ENCODE measurements at regions not wholly inside any gene's neighbourhood (a gene's known extent, or its start where the extent isn't known, plus 50 kb on each side); places are given as distances from the start of the nearest gene placed in this dataset.

GRCh38 chr12:111037047-111037446 lies 116.7 kb upstream of the MYL2 start:
- no peak overlapping the region for H3K4me2 ChIP-seq (ENCODE audit: low read length)
- H3K79me2 ChIP-seq (replicated peaks; ENCODE audit: insufficient read depth, low read length), result peaks cover 25% of the 10 kb centered on the region
- H3K9ac ChIP-seq (ENCODE audit: low read length), result no peak overlapping the region
- H3K9me3 ChIP-seq (ENCODE audit: low read length), result no peaks in the 10 kb centered on the region
- no peaks in the 10 kb centered on the region for H3K9me2 ChIP-seq (ENCODE audit: insufficient read depth, low read length)
- no peaks in the 10 kb centered on the region for H3K36me3 ChIP-seq (ENCODE audit: insufficient read depth, low read length)
- TF ChIP-seq RAD21 (conservative IDR thresholded peaks at IDR 0.05), result no peak
- TF ChIP-seq, protein P1, sequence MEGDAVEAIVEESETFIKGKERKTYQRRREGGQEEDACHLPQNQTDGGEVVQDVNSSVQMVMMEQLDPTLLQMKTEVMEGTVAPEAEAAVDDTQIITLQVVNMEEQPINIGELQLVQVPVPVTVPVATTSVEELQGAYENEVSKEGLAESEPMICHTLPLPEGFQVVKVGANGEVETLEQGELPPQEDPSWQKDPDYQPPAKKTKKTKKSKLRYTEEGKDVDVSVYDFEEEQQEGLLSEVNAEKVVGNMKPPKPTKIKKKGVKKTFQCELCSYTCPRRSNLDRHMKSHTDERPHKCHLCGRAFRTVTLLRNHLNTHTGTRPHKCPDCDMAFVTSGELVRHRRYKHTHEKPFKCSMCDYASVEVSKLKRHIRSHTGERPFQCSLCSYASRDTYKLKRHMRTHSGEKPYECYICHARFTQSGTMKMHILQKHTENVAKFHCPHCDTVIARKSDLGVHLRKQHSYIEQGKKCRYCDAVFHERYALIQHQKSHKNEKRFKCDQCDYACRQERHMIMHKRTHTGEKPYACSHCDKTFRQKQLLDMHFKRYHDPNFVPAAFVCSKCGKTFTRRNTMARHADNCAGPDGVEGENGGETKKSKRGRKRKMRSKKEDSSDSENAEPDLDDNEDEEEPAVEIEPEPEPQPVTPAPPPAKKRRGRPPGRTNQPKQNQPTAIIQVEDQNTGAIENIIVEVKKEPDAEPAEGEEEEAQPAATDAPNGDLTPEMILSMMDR (IDR thresholded peaks at IDR 0.05; ENCODE audit: poor library complexity, severe bottlenecking), result no peak
- no peak for TF ChIP-seq EZH2 (IDR thresholded peaks at IDR 0.05; ENCODE audit: borderline replicate concordance, insufficient read depth, low read length, poor library complexity, severe bottlenecking)
- TF ChIP-seq EP300 (conservative IDR thresholded peaks at IDR 0.05; ENCODE audit: poor library complexity, severe bottlenecking), result no peak
- TF ChIP-seq REST (IDR thresholded peaks at IDR 0.05; ENCODE audit: borderline replicate concordance), result no peak
- no peak for TF ChIP-seq TAF1 (IDR thresholded peaks at IDR 0.05; ENCODE audit: low read depth)
- no peak for TF ChIP-seq MXI1 (conservative IDR thresholded peaks at IDR 0.05; ENCODE audit: poor library complexity, severe bottlenecking)
- TF ChIP-seq SMC3 (conservative IDR thresholded peaks at IDR 0.05; ENCODE audit: poor library complexity), result no peak
- no peak for TF ChIP-seq POLR2AphosphoS5 (IDR thresholded peaks at IDR 0.05)
- peaks cover 16% of the 10 kb centered on the region for H3K27me3 ChIP-seq (ENCODE audit: insufficient read depth, low read depth, low read length)
- H3K27ac ChIP-seq (ENCODE audit: low read length), result no peak overlapping the region
- no peaks in the 10 kb centered on the region for H4K20me1 ChIP-seq (ENCODE audit: insufficient read depth)
- peak overlapping the region; percentile 72 for H3K4me3 ChIP-seq (ENCODE audit: low read length)
- no peak overlapping the region for H2AFZ ChIP-seq (ENCODE audit: low read depth, low read length)
- H3F3A ChIP-seq (ENCODE audit: insufficient read depth, low read length, poor library complexity, severe bottlenecking), result no peaks in the 10 kb centered on the region

DNA sequence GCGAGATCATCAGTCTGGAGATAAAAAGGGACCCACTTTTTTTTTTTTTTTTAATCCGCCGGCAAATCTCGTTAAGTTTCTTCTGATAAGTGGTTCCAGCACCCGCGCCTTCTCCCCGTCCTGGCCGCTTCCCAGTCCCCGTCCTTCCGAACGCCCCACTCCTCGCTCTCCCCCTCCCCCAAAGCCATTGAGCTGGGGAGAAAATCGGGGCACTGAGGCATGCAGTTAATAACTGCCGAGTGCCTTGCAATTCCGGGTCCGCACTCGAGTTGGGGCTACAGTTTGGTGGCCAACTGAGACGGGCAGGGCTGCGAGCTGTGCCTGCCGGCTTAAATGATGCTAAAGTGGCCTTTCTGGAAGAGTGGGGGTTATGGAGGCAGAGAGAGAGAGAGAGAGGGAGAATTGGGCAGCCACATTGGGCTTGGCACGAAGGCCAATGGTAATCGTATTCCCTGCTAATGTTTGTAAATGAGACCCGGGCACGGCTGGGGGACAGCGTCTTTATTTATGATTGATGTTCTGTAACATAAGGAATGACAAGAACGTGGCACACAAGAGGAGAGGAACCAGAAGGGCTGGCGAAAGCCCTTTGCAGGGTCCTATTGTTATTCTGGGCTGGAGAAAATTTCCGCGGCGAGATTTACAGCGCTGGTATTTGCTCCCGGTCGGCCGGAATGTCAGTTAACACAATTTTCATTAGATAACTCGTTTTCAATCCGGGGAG lies 115.4 kb upstream of the MYL2 start:
- peaks cover 16% of the 10 kb centered on the region for H3K27me3 ChIP-seq (ENCODE audit: insufficient read depth, low read depth, low read length)
- H3K4me3 ChIP-seq (ENCODE audit: low read length), result peak overlapping the region; percentile 72
- no peaks in the 10 kb centered on the region for H3K36me3 ChIP-seq (ENCODE audit: insufficient read depth, low read length)
- peak overlapping the region; percentile 19 for H3K27ac ChIP-seq (ENCODE audit: low read length)
- peak overlapping the region; percentile 53 for H3K9ac ChIP-seq (ENCODE audit: low read length)
- no peaks in the 10 kb centered on the region for H4K20me1 ChIP-seq (ENCODE audit: insufficient read depth)
- H3K9me3 ChIP-seq (ENCODE audit: low read length), result no peaks in the 10 kb centered on the region
- H3K9me2 ChIP-seq (ENCODE audit: insufficient read depth, low read length), result no peaks in the 10 kb centered on the region
- H2AFZ ChIP-seq (ENCODE audit: low read depth, low read length), result no peak overlapping the region
- H3K79me2 ChIP-seq (replicated peaks; ENCODE audit: insufficient read depth, low read length), result peaks cover 25% of the 10 kb centered on the region
- TF ChIP-seq RAD21 (conservative IDR thresholded peaks at IDR 0.05) (peak; percentile 41), POLR2AphosphoS5 (IDR thresholded peaks at IDR 0.05) (no peak), EZH2 (IDR thresholded peaks at IDR 0.05; ENCODE audit: borderline replicate concordance, insufficient read depth, low read length, poor library complexity, severe bottlenecking) (no peak)
- TF ChIP-seq, protein P1 (IDR thresholded peaks at IDR 0.05; ENCODE audit: poor library complexity, severe bottlenecking), result peak; percentile 45
- peak overlapping the region; percentile 92 for H3K4me2 ChIP-seq (ENCODE audit: low read length)
- H3F3A ChIP-seq (ENCODE audit: insufficient read depth, low read length, poor library complexity, severe bottlenecking), result no peaks in the 10 kb centered on the region
